A673 (cell line): ENCODE measurements at regions not wholly inside any gene's neighbourhood (a gene's known extent, or its start where the extent isn't known, plus 50 kb on each side); places are given as distances from the start of the nearest gene placed in this dataset.

Source experiments
- BruUV-seq: library from RNA; stranded (reverse); fragments of 400-500 nt; replicated peaks from 2 replicates; lab custom pipeline; 2021; lab: Mats Ljungman, UMichigan
- CTCF ChIA-PET: fragments of 300-600 bp; sonication (Branson Sonifier 250); formaldehyde crosslinking; loops from one replicate; lab custom pipeline; 2022; ENCODE audit warnings: antibody characterized with exemption; lab: Charles Lee
- POLR2A ChIA-PET: fragments of 300-600 bp; sonication (Branson Sonifier 250); formaldehyde crosslinking; loops from one replicate; lab custom pipeline; 2022; ENCODE audit warnings: antibody characterized with exemption; ENCODE audit not compliant: low non-redundant PET; lab: Charles Lee
- DNase-seq: peaks from one replicate; pipeline ENCODE4 v3.0.0-alpha.2; 2015; ENCODE audit warnings: low spot score
- H3K27ac ChIP-seq: fragments of 200-600 bp; sonication (generic); 2 replicates; pipeline ENCODE4 v1.5.1; 2016; ENCODE audit warnings: mixed run types, low read depth, mild to moderate bottlenecking, mixed read lengths, antibody characterized with exemption, low read length; ENCODE audit not compliant: poor library complexity, severe bottlenecking
- H3K27me3 ChIP-seq: fragments of 200-600 bp; sonication (generic); replicated peaks from 2 replicates; pipeline ENCODE4 v1.6.1; 2017; ENCODE audit warnings: mixed run types, low read depth, mild to moderate bottlenecking, mixed read lengths, antibody characterized with exemption, low read length; ENCODE audit not compliant: insufficient read depth, poor library complexity
- H3K36me3 ChIP-seq: fragments of 200-600 bp; sonication (generic); 2 replicates; pipeline ENCODE4 v1.6.1; 2016; ENCODE audit warnings: mixed run types, mild to moderate bottlenecking, mixed read lengths, antibody characterized with exemption, low read length; ENCODE audit not compliant: insufficient read depth, poor library complexity, severe bottlenecking
- H3K4me1 ChIP-seq: fragments of 200-600 bp; sonication (generic); 2 replicates; pipeline ENCODE4 v1.6.1; 2017; ENCODE audit warnings: mixed run types, mild to moderate bottlenecking, mixed read lengths, antibody characterized with exemption, low read length; ENCODE audit not compliant: insufficient read depth, poor library complexity, severe bottlenecking
- H3K4me3 ChIP-seq: fragments of 200-600 bp; sonication (generic); 2 replicates; pipeline ENCODE4 v1.5.1; 2016; ENCODE audit warnings: low read depth, mixed run types, mild to moderate bottlenecking, mixed read lengths, low read length; ENCODE audit not compliant: poor library complexity, severe bottlenecking
- H3K9me3 ChIP-seq: fragments of 200-600 bp; sonication (generic); 2 replicates; pipeline ENCODE4 v1.6.1; 2016; ENCODE audit warnings: mixed run types, low read depth, mild to moderate bottlenecking, mixed read lengths, antibody characterized with exemption, low read length; ENCODE audit not compliant: poor library complexity, severe bottlenecking
- EZH2 ChIP-seq: fragments of 200-600 bp; sonication (generic); IDR thresholded peaks from 2 replicates; pipeline ENCODE4 v1.6.1; 2017; ENCODE audit warnings: borderline replicate concordance, low read depth, mild to moderate bottlenecking, mixed read lengths, antibody characterized with exemption, low read length; ENCODE audit not compliant: poor library complexity, severe bottlenecking
- intact Hi-C: fragments of 100-400 bp; cut with micrococcal nuclease; formaldehyde crosslinking; loops from one replicate; pipeline ENCODE4 v1.10.0; 2022; ENCODE audit not compliant: unreplicated experiment
- TF ChIP-seq, protein P1 (sequence below): fragments of 300-800, 200-600 bp; sonication (generic); conservative IDR thresholded peaks from 2 replicates; pipeline ENCODE4 v1.5.1; 2017; ENCODE audit warnings: low read depth, mild to moderate bottlenecking, antibody characterized with exemption, low read length, moderate library complexity, mixed read lengths

DNA sequence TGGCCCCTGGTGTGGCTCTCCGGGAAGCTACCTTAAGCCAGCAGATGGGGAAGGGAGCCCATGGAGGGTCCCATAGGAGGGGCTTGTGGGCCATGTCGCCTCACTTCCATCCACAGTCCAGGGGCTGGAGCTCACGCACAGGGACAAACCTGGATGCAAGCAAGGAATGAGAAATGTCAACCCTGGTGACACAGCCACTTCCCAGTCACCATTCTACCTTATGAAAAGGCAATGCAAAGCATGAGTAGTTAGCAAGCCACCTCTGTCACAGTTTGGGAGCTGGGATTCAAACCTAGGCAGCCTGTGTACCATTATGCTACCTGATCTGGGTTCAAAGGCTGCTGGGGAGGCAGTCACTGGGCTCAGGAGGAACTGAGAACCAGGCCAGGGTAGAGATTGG is 170.0 kb upstream of the KLHL29 start:
- Histone ChIP-seq H3K27ac (no peak overlapping the region), H3K9me3 (no peaks in the 10 kb centered on the region), H3K27me3 (peaks cover 30% of the 10 kb centered on the region), H3K4me1 (no peaks in the 10 kb centered on the region), H3K36me3 (no peaks in the 10 kb centered on the region), H3K4me3 (no peak overlapping the region)
- BruUV-seq, result no TSS peak
- ChIA-PET POLR2A (no interaction called here), CTCF (no interaction called here)
- DNase-seq, result no peak
- intact Hi-C loops, result no loop called here
- TF ChIP-seq, protein P1, sequence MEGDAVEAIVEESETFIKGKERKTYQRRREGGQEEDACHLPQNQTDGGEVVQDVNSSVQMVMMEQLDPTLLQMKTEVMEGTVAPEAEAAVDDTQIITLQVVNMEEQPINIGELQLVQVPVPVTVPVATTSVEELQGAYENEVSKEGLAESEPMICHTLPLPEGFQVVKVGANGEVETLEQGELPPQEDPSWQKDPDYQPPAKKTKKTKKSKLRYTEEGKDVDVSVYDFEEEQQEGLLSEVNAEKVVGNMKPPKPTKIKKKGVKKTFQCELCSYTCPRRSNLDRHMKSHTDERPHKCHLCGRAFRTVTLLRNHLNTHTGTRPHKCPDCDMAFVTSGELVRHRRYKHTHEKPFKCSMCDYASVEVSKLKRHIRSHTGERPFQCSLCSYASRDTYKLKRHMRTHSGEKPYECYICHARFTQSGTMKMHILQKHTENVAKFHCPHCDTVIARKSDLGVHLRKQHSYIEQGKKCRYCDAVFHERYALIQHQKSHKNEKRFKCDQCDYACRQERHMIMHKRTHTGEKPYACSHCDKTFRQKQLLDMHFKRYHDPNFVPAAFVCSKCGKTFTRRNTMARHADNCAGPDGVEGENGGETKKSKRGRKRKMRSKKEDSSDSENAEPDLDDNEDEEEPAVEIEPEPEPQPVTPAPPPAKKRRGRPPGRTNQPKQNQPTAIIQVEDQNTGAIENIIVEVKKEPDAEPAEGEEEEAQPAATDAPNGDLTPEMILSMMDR, result no peak
- TF ChIP-seq EZH2, result no peak

DNA sequence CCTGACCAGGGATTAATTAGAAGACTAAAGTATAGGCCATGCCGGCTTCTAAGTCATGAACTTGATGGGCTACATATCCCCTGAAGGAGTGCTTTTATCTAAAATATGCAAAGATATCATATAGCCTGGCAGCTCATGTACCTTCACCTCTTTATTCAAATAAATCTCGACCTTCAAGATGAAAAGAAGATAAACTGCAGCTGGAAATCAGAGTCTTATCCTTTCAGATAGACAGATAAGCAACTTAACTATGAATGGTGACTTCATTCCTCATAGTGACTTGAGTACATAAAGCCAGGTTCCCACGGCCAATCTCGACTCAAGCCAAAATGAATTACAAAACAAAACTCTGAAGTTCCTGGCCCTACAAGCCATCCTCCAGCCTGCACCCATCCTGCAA is 165.3 kb upstream of the KLHL29 start:
- POLR2A ChIA-PET, result no interaction called here
- CTCF ChIA-PET, result interaction anchor here (0.7 kb wide), 1 partner anchor 1071 kb away, joined by 3 read pairs; no protein-coding TSS in a partner anchor

DNA sequence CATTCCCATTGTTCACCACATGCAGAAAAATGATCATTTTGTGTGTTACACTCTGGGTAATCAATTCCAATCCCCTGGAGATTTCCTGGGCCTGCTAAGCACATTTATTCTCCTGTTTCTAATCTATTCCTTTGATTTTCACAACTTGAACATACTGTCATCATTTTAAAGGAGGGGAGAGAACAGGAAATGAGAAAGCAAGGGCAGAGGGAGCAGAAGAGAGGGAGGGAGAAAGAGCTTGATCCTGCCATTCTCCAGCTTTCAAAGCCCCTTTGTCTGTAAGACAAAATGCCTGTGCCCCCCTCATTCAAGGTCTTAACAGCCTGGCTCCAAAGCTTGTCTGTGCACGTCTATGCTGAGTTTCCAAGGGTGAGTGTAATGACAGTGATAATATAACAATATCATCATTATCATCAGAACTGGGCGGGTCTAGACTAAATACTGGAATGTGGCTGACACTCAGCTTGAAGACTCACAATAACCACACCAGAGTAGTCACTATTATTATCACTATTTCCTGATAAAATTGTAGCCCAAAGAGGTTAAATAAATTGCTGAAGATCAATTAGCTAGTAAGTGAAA is 164.4 kb upstream of the KLHL29 start:
- ChIA-PET CTCF (no interaction called here), POLR2A (no interaction called here)
- intact Hi-C loops, result no loop called here
- TF ChIP-seq, protein P1, result no peak
- no peak for TF ChIP-seq EZH2
- H3K4me1 ChIP-seq, result no peaks in the 10 kb centered on the region
- H3K9me3 ChIP-seq, result no peaks in the 10 kb centered on the region
- BruUV-seq, result no TSS peak
- H3K27me3 ChIP-seq, result peaks cover 17% of the 10 kb centered on the region
- no peaks in the 10 kb centered on the region for H3K36me3 ChIP-seq
- H3K4me3 ChIP-seq, result no peak overlapping the region
- DNase-seq, result no peak
- no peak overlapping the region for H3K27ac ChIP-seq

More for the DNA sequence above, 165.3 kb upstream of the KLHL29 start:
- DNase-seq, result no peak
- no peak overlapping the region for H3K27ac ChIP-seq
- H3K4me3 ChIP-seq, result no peak overlapping the region
- TF ChIP-seq, protein P1, result no peak
- no peak for TF ChIP-seq EZH2
- H3K4me1 ChIP-seq, result no peaks in the 10 kb centered on the region
- BruUV-seq, result no TSS peak
- H3K27me3 ChIP-seq, result peaks cover 17% of the 10 kb centered on the region
- H3K36me3 ChIP-seq, result no peaks in the 10 kb centered on the region
- no peaks in the 10 kb centered on the region for H3K9me3 ChIP-seq
- intact Hi-C loops, result no loop called here
